B cell (primary cell): ENCODE measurements at regions not wholly inside any gene's neighbourhood (a gene's known extent, or its start where the extent isn't known, plus 50 kb on each side); places are given as distances from the start of the nearest gene placed in this dataset.

Source experiments
- EZH2 ChIP-seq: IDR thresholded peaks from 2 replicates; pipeline ENCODE4 v1.6.1; 2012; ENCODE audit warnings: borderline replicate concordance, low read depth, mild to moderate bottlenecking, moderate library complexity, low read length; ENCODE audit not compliant: insufficient read depth, poor library complexity, severe bottlenecking
- TF ChIP-seq, protein P1 (sequence below): fragments of 200-600 bp; IDR thresholded peaks from one replicate; pipeline ENCODE4 v1.8.0; 2022; ENCODE audit warnings: antibody characterized with exemption, mild to moderate bottlenecking

DNA sequence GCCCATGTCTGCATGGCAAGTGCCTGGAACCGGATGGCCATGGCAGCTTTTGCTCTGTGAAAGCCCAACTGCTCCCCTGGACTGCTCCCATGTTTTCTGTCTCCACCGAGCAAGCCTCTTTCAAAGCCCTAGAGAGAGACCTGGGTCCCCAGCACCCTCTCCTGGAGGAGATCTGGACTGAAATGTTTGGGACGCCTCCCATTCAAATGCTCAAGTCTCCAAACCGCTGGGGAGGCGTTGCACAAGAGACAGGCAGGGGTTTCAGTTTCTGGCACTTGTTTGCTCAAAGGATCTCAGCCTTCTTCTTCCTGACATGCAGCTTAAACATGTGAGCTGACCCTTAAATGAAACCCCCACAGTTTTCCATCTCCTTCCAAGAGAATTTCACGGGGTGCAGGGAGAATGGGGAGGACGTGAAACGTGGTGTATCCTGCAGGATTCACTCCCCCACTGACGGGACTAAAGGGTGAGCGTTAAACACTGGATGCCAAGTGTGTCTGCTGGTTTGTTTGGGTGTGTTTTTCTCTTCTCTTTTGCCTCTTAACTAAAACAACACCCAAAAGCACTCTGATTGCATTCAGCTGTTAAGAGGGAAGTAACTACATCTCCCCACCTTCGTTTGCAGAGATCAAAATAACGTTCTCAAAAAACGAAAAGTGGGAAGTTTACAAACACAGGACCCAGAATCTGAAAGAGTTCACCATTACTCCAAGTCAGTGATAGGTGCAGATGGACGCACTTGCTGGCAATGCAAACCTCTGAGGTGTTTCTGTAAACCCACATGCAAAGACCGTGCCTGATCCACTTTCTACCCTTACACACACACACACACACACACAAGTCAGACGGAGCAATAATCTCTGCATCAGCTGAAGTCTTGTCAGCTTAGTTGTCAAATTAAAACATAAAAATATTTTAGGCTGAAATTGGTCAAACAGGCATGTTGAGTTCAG, 256.9 kb downstream of the C16orf95 start:
- TF ChIP-seq, protein P1, sequence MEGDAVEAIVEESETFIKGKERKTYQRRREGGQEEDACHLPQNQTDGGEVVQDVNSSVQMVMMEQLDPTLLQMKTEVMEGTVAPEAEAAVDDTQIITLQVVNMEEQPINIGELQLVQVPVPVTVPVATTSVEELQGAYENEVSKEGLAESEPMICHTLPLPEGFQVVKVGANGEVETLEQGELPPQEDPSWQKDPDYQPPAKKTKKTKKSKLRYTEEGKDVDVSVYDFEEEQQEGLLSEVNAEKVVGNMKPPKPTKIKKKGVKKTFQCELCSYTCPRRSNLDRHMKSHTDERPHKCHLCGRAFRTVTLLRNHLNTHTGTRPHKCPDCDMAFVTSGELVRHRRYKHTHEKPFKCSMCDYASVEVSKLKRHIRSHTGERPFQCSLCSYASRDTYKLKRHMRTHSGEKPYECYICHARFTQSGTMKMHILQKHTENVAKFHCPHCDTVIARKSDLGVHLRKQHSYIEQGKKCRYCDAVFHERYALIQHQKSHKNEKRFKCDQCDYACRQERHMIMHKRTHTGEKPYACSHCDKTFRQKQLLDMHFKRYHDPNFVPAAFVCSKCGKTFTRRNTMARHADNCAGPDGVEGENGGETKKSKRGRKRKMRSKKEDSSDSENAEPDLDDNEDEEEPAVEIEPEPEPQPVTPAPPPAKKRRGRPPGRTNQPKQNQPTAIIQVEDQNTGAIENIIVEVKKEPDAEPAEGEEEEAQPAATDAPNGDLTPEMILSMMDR: no peak
- no peak for TF ChIP-seq EZH2
